ENCODE measurements at regions not wholly inside any gene's neighbourhood (a gene's known extent, or its start where the extent isn't known, plus 50 kb on each side); places are given as distances from the start of the nearest gene placed in this dataset.

- no peak for TF ChIP-seq CTCF (tag by site-specific recombination; IDR thresholded peaks at IDR 0.05)
- TF ChIP-seq ZNF670 (tag by site-specific recombination; IDR thresholded peaks at IDR 0.05; ENCODE audit: low read depth), result no peak
- no peak for TF ChIP-seq KLF7 (tag by site-specific recombination; IDR thresholded peaks at IDR 0.05; ENCODE audit: borderline replicate concordance)
- no peak for TF ChIP-seq MZF1 (tag by site-specific recombination; IDR thresholded peaks at IDR 0.05; ENCODE audit: borderline replicate concordance)
- TF ChIP-seq KLF9 (tag by site-specific recombination; IDR thresholded peaks at IDR 0.05; ENCODE audit: low read depth), result no peak
- TF ChIP-seq, protein P1, sequence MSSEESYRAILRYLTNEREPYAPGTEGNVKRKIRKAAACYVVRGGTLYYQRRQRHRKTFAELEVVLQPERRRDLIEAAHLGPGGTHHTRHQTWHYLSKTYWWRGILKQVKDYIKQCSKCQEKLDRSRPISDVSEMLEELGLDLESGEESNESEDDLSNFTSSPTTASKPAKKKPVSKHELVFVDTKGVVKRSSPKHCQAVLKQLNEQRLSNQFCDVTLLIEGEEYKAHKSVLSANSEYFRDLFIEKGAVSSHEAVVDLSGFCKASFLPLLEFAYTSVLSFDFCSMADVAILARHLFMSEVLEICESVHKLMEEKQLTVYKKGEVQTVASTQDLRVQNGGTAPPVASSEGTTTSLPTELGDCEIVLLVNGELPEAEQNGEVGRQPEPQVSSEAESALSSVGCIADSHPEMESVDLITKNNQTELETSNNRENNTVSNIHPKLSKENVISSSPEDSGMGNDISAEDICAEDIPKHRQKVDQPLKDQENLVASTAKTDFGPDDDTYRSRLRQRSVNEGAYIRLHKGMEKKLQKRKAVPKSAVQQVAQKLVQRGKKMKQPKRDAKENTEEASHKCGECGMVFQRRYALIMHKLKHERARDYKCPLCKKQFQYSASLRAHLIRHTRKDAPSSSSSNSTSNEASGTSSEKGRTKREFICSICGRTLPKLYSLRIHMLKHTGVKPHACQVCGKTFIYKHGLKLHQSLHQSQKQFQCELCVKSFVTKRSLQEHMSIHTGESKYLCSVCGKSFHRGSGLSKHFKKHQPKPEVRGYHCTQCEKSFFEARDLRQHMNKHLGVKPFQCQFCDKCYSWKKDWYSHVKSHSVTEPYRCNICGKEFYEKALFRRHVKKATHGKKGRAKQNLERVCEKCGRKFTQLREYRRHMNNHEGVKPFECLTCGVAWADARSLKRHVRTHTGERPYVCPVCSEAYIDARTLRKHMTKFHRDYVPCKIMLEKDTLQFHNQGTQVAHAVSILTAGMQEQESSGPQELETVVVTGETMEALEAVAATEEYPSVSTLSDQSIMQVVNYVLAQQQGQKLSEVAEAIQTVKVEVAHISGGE (tag by site-specific recombination; conservative IDR thresholded peaks at IDR 0.05; ENCODE audit: low read depth), result no peak
- TF ChIP-seq PBX3 (CRISPR knock-in tag; IDR thresholded peaks at IDR 0.05), result no peak
- TF ChIP-seq ZNF624 (tag by site-specific recombination; IDR thresholded peaks at IDR 0.05), result no peak
- TF ChIP-seq HOXA7 (CRISPR knock-in tag; IDR thresholded peaks at IDR 0.05; ENCODE audit: borderline replicate concordance), result no peak
These were observed 189.6 kb upstream of the PTGFR start for GRCh38 chr1:78301141-78301540.

Measured in HEK293 (cell line).